ENCODE measurements at regions not wholly inside any gene's neighbourhood (a gene's known extent, or its start where the extent isn't known, plus 50 kb on each side); places are given as distances from the start of the nearest gene placed in this dataset.

- no peak for ATAC-seq
- H3K9me3 Mint-ChIP-seq = peaks cover 0 to 12% of the 10 kb centered on the region in 2 donors
- no peak for DNase-seq (ENCODE audit: low spot score in 2 of 2)
- H3K27ac Mint-ChIP-seq = no peak overlapping the region
- H3K36me3 Mint-ChIP-seq = no peaks in the 10 kb centered on the region
Observed at GRCh38 chr18:28786926-28787325, 610.0 kb upstream of the CDH2 start.

DNA sequence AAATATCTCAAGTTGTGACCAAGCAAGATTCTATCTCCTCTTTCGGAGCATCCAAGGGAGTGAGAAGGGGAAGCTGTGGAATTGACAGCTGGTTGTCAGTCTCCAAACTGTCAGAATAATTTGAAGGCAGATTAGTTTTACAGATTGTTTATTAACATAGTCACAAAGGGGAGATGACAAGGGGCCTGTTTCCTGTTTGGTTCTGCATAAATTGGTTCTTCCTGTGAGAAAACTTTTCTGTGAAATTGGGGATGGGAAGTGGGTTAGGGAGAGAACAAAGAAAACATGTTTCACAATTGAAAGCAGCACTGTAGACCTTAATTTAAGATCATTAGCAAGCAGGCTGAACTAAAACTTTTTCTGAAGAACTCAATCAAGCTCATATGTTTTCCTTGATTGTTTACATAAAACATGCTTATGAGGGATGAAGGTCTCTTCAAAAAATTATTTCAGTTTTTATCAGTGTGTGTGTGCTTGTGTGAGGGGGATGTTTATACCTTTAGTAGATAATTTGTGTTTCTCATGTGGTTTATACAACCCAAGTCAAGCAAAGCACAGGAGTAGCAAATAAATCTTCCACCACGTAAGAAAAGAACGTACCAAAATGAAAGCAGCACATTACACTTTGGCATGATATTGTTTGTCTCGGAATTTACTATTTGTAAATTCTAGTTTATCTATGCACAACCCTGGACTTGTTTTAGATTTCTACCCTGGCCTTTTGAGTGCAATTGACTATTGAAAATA is 604.9 kb upstream of the CDH2 start:
- no peak for ATAC-seq
- H3K27ac Mint-ChIP-seq = no peak overlapping the region

GRCh38 chr18:28778706-28779105 is 601.8 kb upstream of the CDH2 start:
- Mint-ChIP-seq H3K27ac (no peak overlapping the region), H3K9me3 (peaks cover 0 to 6% of the 10 kb centered on the region in 2 donors), H3K36me3 (no peaks in the 10 kb centered on the region)
- ATAC-seq (no peak), DNase-seq (ENCODE audit: low spot score in 2 of 2) (no peak)

More for the DNA sequence above, 604.9 kb upstream of the CDH2 start:
- DNase-seq (ENCODE audit: low spot score in 2 of 2) = no peak
- no peaks in the 10 kb centered on the region for H3K36me3 Mint-ChIP-seq
- peaks cover 0 to 6% of the 10 kb centered on the region in 2 donors for H3K9me3 Mint-ChIP-seq

- Mint-ChIP-seq H3K9me3 (peaks cover 0 to 6% of the 10 kb centered on the region in 2 donors), H3K27ac (no peak overlapping the region), H3K36me3 (no peaks in the 10 kb centered on the region)
- no peak for ATAC-seq
- no peak for DNase-seq (ENCODE audit: low spot score in 2 of 2)
Observed at GRCh38 chr18:28777756-28778155, 600.8 kb upstream of the CDH2 start.

DNA sequence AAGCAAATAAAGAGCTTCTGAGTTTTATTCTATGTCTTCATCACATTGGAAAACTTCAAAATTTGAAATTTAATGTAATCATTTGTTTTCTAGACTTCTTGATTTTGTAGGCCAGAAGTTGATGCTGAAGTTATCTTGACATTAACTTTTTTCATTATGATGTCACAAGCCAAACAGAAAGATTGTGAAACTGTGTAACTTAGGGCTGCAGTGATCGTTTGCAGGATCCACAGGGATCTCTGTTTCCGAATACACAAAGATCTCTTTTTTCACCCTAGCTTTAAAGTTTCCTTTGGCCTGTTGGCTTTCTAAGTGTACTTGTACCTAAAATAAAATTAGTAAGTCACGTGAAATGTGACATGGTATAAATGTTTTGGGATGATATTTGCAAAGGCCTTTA is 594.9 kb upstream of the CDH2 start:
- H3K9me3 Mint-ChIP-seq = peaks cover 4 to 11% of the 10 kb centered on the region in 2 donors
- H3K27ac Mint-ChIP-seq = no peak overlapping the region
- ATAC-seq (no peak), DNase-seq (ENCODE audit: low spot score in 2 of 2) (no peak)
- no peaks in the 10 kb centered on the region for H3K36me3 Mint-ChIP-seq

GRCh38 chr18:28768791-28769768 is 592.1 kb upstream of the CDH2 start:
- DNase-seq (ENCODE audit: low spot score in 2 of 2) = no peak
- H3K36me3 Mint-ChIP-seq = no peaks in the 10 kb centered on the region
- ATAC-seq = no peak
- no peak overlapping the region for H3K27ac Mint-ChIP-seq
- H3K9me3 Mint-ChIP-seq = peaks cover 7 to 11% of the 10 kb centered on the region in 2 donors

DNA sequence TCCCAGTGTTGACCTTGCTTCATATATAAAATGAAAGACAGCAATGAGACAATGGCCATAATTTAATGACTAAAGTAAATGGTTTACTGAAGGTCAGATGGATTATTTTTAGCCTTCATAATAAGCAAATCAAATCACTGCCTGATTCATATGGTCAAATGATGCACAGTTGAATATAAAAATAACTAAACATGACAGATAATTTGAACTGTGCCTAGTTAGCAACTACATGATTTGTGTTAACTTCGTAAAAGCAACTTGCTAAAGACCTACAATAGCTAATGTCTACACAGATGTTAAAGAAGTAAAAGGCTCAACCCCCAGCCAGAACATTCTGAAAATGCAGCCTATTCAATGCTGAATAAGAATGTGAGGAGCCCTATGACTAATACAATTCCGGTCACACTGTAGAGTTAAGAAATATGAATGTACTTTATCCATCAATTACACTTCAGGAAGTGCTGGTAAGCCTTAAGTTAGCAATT is 590.8 kb upstream of the CDH2 start:
- Mint-ChIP-seq H3K9me3 (peaks cover 13 to 17% of the 10 kb centered on the region in 2 donors), H3K27ac (no peak overlapping the region), H3K36me3 (no peaks in the 10 kb centered on the region)
- no peak for DNase-seq (ENCODE audit: low spot score in 2 of 2)
- no peak for ATAC-seq

DNA sequence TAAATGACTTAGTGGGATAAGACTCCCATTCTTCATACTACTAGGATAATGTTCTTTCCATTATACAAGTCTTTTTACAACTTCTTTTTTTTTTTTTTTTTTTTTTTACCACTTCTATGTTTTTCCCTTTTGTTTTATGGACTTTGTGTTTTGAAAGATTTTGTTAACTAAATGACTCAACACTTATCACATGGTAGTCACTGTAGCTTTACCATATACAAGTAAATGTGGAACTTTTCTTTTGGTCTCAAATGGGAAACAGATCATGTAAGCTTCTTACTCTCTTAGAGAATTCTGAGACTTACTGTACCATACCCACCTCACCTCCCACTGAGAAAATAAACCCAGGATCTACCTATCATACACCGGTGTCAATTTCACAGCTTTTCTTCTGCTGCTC is 590.3 kb upstream of the CDH2 start:
- Mint-ChIP-seq H3K9me3 (peaks cover 13 to 17% of the 10 kb centered on the region in 2 donors), H3K27ac (no peak overlapping the region), H3K36me3 (no peaks in the 10 kb centered on the region)
- ATAC-seq = no peak
- DNase-seq (ENCODE audit: low spot score in 2 of 2) = no peak

GRCh38 chr18:28766721-28767120 is 589.8 kb upstream of the CDH2 start:
- H3K36me3 Mint-ChIP-seq = no peaks in the 10 kb centered on the region
- ATAC-seq (no peak), DNase-seq (ENCODE audit: low spot score in 2 of 2) (no peak)
- peaks cover 13 to 17% of the 10 kb centered on the region in 2 donors for H3K9me3 Mint-ChIP-seq
- H3K27ac Mint-ChIP-seq = no peak overlapping the region

- H3K36me3 Mint-ChIP-seq = no peaks in the 10 kb centered on the region
- no peak for ATAC-seq
- no peak for DNase-seq (ENCODE audit: low spot score in 2 of 2)
- H3K9me3 Mint-ChIP-seq = peaks cover 13 to 17% of the 10 kb centered on the region in 2 donors
- no peak overlapping the region for H3K27ac Mint-ChIP-seq
Observed at GRCh38 chr18:28766027-28766426, 589.1 kb upstream of the CDH2 start.

DNA sequence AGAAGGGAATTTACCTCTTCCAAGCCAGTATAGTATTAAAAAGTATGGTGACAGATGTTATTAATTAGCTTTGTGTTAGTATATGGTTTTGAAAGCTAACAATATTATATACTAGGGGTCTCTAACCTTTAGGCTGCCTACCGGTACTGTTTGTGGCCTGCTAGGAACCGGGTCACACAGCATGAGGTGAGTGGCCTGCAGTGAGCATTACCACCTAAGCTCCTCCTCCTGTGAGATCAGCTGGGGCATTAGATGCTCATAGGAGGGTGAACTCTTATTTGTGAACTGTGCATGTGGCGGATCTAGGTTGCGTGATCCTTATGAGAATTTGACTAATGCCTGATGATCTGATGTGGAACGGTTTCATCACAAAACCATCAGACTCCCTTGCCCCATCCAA is 583.4 kb upstream of the CDH2 start:
- DNase-seq (ENCODE audit: low spot score in 2 of 2) (no peak), ATAC-seq (no peak)
- H3K36me3 Mint-ChIP-seq = no peaks in the 10 kb centered on the region
- H3K27ac Mint-ChIP-seq = no peak overlapping the region
- H3K9me3 Mint-ChIP-seq = peaks cover 9 to 10% of the 10 kb centered on the region in 2 donors

- Mint-ChIP-seq H3K9me3 (peaks cover 4 to 8% of the 10 kb centered on the region in 2 donors), H3K27ac (no peak overlapping the region), H3K36me3 (no peaks in the 10 kb centered on the region)
- no peak for DNase-seq (ENCODE audit: low spot score in 2 of 2)
- no peak for ATAC-seq
Observed at GRCh38 chr18:28757466-28758008, 580.6 kb upstream of the CDH2 start.

DNA sequence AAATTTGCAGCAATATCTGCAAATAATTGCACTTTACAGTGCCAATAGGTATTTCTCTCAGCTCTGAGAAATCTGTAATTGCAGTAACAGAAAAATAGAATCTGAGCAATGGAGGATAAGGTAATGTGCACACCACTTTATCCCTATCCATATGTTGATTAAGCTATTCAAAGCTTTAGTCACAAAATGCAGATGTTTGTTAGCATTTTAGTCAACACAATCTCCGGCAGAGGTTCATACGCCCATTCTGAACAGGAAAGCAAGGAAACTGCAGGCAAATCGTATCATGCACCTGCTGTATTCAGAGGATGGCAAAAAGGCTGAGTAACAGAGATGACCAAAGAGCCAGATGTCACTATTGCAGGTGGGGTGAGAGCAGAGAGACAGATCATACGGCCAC is 566.2 kb upstream of the CDH2 start:
- ATAC-seq (no peak), DNase-seq (ENCODE audit: low spot score in 2 of 2) (no peak)
- Mint-ChIP-seq H3K36me3 (no peaks in the 10 kb centered on the region), H3K27ac (no peak overlapping the region), H3K9me3 (peaks cover 6 to 7% of the 10 kb centered on the region in 2 donors)

GRCh38 chr18:28740575-28740974 is 563.6 kb upstream of the CDH2 start:
- H3K36me3 Mint-ChIP-seq = no peaks in the 10 kb centered on the region
- H3K9me3 Mint-ChIP-seq = peaks cover 5 to 6% of the 10 kb centered on the region in 2 donors
- DNase-seq (ENCODE audit: low spot score in 2 of 2) = no peak
- H3K27ac Mint-ChIP-seq = no peak overlapping the region
- no peak for ATAC-seq

- no peaks in the 10 kb centered on the region for H3K36me3 Mint-ChIP-seq
- no peak overlapping the region for H3K27ac Mint-ChIP-seq
- ATAC-seq (no peak), DNase-seq (ENCODE audit: low spot score in 2 of 2) (no peak)
- peaks cover 5 to 13% of the 10 kb centered on the region in 2 donors for H3K9me3 Mint-ChIP-seq
Observed at GRCh38 chr18:28736951-28737350, 560.0 kb upstream of the CDH2 start.

- H3K27ac Mint-ChIP-seq = no peak overlapping the region
- no peak for ATAC-seq
Observed at GRCh38 chr18:28736223-28736622, 559.3 kb upstream of the CDH2 start.

GRCh38 chr18:28735731-28736130 is 558.8 kb upstream of the CDH2 start:
- Mint-ChIP-seq H3K9me3 (peaks cover 5 to 13% of the 10 kb centered on the region in 2 donors), H3K36me3 (no peaks in the 10 kb centered on the region), H3K27ac (no peak overlapping the region)
- DNase-seq (ENCODE audit: low spot score in 2 of 2) = no peak
- no peak for ATAC-seq

More at GRCh38 chr18:28736223-28736622, 559.3 kb upstream of the CDH2 start:
- DNase-seq (ENCODE audit: low spot score in 2 of 2) = no peak
- peaks cover 5 to 13% of the 10 kb centered on the region in 2 donors for H3K9me3 Mint-ChIP-seq
- H3K36me3 Mint-ChIP-seq = no peaks in the 10 kb centered on the region
